HG03521 (cell line): ENCODE measurements at regions not wholly inside any gene's neighbourhood (a gene's known extent, or its start where the extent isn't known, plus 50 kb on each side); places are given as distances from the start of the nearest gene placed in this dataset.
"Not testable (repeated sequence)": the region's sequence is repeated elsewhere in the genome, so short reads cannot be mapped to it uniquely, and the experiment has no call there.

Source experiments
- ATAC-seq: cut with Tn5 transposase; IDR thresholded peaks from one replicate; pipeline ENCODE4 v1.9.1; 2021; ENCODE audit warnings: mild to moderate bottlenecking, moderate library complexity; ENCODE audit not compliant: unreplicated experiment

DNA sequence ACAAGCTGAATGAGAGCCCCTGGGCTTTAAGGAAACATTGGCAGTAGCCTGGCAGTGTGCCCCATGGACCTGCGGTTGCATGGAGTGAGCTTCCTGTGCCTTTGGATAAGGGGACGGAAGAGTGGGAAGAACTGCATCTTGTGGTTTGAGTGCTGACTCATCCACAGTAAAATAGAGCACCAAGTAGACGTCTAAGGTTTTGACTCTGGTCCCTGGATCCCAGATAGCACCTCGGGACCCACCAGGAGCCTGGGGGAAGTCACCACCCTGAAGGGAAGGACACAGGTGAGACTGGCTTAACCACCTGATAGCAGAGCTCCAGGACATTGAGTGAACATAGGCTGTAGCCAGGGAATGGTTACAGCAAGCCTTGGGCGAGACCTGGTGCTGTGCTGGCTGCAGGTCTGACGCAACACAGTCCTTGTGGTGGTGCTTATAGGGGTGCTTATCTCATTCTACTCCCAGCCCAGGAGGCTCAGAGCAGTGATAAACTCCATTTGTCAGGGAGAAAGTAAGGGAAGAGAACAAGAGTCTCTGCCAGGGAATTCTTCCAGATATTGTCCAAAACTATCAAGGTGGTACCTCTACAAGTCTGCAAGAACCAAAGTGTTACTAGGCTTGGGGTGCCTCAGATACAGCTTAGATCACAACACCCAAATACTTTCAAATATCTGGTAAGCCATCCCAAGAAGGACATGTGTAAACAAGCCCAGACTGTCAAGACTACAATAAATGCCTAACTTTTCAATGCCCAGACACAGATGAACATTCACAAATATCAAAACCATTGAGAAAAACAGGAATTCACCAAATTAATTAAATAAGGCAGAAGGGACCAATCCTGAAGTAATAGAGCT is 123.6 kb upstream of the TET2 start:
- ATAC-seq = no peak

DNA sequence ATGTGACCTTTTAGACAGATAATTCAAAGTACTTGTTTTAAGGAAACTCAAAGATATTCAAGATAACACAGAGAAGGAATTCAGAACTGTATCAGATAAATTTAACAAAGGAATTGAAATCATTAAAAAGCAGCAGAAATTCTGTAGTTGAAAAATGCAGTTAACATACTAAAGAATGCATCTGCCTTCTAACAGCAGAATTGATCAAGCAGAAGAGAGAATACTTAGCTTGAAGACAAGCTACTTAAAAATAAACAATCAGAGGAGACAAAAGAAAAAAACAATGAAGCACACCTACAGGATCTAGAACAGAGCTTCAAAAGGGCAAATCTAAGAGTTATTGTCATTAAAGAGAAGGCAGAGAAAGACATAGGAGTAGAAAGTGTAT is 123.0 kb upstream of the TET2 start:
- no peak for ATAC-seq

DNA sequence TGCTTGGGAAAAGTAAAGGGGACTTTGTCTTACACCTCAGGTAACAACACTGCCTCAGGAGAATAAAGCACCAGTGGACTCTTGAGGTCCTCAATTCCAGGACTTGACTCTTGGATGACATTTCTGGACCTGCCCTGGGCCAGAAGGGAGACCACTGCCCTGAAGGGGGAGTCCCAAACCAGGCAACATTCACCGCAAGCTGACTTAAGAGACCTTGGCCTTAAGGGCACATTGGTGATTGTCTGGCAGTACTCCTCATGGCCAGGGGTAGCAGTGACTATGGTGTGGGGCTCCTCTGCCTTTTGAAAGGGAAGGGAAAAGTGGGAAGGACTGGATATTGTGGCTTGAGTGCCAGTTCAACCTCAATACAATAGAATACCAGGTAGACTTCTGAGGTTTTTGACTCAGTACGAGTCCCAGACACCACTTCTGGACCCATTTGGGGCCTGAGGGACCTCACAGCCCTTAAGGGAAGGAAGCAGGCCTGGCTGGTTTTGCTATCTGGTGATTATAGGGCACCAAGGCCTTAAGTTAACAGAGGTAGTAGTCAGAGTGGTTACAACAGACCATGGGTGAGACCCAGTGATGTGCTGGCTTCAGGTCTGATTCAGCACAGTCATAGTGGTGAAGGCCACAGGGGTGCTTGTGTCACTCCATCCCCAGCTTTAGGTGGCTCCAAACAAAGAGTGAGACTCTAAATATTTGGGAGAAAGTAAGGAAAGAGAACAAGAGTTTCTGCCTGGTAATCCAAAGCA is 121.2 kb upstream of the TET2 start:
- no peak for ATAC-seq

DNA sequence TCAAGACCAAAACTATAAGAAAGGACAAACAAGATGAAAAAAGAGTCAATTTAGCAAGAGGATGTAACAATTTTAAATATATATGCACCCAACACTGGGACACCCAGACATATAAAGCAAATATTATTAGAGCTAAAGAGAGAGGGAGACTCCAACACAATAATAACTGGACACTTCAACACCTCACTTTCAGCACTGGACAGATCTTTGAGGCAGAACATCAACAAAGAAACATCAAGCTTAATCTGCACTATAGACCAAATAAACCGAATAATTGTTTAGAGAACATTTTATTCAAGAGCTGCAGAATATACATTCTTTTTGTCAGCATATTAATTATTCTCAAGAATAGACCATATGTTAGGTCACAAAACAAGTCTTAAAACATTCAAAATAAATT is 109.7 kb upstream of the TET2 start:
- no peak for ATAC-seq

DNA sequence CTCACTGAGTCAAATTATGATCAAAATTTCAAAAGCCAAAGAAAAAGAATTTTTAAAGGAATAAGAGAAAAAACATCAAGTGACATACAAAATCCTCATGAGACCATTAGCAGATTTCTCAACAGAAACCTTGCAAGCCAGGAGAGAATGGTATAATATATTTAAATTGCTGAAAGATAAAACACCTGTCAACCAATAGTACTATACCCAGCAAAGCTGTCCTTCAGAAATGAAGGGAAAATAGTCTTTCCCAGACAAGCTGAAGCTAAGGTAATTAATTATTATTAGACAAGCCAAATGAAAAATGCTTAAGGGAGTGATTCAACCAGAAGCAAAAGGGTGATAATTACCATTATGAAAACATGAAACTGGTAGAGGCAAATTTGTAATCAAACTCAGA is 104.2 kb upstream of the TET2 start:
- ATAC-seq = no peak

DNA sequence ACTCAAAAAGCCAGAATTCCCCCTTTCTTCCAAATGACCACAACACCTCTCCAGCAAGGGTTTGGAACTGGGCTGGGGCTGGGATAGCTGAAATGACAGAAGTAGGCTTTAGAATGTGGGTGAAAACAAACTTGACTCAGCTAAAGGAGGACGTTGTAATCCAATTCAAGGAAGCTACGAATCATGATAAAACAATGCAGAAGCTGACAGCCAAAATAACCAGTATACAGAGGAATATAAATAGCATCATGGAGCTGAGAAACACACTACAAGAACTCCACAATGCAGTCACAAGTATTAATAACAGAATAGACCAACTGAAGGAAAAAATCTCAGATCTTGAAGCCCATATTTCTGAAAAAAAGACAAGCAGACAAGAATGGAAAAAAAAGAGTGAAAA is 95.8 kb upstream of the TET2 start:
- ATAC-seq = no peak

DNA sequence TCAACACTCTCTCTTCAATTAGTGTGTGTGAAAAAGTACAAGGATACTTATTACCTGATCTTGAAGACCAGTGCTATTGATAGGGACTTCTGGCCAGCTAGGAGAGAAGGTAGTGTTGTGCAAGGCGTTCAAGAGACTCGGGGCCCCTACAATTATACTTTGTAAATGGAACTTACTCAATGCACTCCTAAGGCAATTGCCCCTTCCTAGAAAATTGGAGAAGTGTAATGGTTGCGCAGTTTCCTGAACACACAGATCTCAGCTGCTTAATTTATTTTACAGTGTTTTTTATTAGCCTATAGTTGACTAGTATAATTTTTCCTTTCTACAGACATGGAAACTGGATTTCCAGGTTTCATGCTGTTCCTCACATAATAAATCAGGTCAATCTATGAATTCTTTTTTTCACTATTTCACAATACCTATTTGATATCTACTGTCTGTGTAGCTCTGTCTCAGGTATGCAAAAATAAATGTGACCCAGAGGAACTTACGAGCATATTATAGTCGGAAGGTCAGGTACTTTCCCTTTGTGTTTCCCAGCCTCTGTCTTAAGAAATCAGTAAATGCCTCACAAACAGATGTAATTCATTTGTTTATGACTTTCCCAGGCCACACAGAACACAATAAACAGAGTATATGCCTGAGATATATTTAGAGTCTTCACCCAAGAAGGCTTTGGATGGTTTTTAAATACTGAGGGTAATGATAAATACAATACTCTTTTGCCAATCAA is 89.1 kb upstream of the TET2 start:
- ATAC-seq = no peak

DNA sequence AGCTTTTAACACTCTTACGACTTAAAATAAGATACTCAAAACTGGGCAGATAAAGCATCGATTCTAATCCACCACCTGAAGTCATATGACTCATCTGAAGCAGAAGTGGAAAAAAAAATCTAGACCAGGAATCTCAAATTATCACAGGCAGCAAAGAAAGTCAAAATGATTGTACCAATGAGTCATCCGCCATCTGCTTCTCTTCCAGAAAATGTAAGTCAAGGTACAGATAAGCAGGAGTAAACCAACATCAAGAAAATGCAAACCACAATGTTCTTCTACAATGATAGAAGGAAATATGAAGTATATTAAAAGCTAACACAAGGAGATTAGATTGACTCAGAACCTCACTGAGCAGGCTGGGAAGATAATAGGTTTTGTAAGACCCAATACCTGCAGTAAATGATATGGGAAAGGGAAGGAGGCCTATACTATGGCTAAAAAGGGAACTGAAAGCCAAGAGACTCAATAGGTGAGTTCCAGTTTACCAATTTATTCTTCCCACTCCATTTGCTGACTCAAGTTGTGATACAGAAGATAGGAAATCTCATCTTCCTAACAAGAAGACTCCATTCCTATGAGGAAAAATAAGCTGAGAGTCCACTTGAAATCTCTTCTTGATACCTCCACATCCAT is 88.4 kb upstream of the TET2 start:
- ATAC-seq = no peak

DNA sequence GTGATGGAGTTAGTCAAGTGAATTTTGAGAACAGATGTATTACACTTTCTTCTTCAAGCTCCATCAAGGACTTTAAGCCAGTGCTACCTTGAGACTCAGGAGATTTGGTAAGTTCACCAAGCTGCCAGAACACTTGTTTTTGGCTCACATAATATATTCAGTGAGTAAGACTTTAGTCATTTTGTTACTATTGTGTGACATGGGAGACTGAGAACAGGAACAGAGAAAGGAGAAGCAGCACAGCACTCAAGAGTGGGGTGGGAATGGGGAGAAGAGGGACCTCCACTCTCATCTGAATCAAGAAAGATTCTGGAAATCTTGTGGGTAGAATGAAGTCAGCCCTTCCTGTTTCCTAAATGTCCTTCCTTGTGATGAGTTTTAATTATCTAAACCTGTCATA is 87.3 kb upstream of the TET2 start:
- ATAC-seq = no peak

DNA sequence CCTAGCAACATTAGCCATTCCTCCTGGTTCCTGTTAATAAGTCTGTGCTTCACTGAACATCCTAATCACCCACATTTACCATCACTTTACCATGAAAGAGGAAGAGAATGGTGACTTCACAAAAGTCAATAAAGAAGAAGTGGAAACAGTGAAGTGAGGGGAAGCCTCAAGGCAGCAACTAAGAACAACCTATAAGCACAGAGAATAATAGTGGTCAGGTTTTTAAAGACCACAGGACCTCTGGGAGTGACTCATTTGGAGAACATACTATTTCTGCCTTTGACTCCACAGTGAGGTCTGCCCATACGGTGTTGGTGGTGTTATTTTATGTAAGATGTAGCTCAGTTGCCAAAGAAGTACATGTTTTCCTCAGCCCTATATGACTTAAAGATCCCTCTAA is 86.0 kb upstream of the TET2 start:
- peak; percentile 93 for ATAC-seq

DNA sequence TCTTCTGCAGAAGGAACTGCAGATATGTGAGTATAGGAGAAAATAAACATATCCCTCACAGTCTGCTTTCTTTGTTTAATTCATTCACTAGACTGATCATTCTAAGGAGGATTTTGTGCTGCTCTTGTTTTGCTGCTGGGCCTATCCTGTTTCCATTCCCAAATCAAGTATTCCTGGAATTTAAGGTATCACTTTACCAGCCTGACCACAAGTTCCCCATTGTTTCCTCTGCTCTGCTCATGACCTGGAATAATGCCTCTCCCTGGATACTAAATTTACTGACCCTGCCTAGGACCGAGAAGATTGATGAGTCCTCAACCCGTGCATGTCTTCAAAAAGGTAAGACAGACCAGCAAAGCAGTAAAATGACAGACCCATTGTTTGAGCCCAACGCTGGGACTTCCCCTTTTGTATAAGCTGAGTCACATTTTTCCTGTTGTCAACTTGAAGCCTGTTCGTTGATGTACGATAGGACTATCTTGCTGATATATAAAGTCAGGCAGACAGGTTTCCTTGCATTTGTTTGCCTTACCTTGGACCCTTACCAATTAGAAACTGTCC is 85.5 kb upstream of the TET2 start:
- ATAC-seq = peak; percentile 26

DNA sequence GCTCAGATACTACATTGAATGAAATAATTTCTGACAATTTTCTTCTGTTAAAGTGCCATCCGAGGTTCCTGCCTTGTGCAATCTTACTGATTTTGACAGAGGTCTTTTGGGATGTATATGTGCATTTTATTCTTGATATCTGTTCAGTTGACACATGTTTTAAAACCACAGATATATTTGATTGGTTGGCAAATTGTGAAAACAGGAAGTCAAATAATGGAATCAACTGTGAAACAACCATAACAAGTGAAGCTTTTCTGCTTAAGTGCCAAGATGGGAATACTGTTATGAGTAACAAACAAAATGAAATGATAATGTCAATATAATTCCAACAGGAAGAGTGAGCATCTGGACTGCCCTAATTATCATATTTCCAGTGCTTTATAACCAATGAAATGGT is 84.9 kb upstream of the TET2 start:
- no peak for ATAC-seq

DNA sequence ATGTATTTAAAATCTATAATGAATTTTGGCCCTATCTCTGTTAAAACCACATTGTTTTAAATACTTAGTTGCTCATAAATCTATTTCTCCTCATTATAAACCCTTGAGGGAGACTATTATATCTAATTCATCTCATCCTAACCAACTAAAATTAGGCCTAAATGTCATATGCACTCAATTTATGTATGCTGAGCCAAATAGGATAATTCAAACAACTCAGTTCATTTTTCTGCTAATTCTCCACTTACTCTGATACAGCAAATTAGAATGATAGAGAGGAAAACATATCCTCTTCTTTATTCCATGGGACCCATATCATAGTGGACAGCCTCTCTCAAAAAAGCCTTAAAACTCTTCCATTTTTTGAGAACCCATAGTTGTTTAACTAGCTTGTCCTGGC is 80.3 kb upstream of the TET2 start:
- no peak for ATAC-seq

DNA sequence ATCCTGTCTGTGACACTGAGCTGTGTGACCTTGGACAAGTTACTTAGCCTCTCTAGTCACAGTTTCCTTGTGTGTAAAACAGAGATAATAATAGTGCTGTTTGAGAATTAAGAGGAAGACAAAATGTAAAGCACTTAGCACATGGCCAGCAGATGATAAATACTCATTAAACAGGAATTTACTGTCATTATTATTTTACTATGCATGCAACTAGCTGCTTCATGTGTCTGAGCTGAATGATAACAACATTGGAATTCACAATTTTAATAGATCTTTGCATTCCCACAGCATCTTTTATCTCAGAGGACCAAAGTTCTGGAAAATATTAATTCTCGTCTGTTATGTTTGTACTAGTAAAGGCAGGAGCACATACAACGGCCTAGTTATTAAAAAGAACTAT is 79.2 kb upstream of the TET2 start:
- no peak for ATAC-seq

DNA sequence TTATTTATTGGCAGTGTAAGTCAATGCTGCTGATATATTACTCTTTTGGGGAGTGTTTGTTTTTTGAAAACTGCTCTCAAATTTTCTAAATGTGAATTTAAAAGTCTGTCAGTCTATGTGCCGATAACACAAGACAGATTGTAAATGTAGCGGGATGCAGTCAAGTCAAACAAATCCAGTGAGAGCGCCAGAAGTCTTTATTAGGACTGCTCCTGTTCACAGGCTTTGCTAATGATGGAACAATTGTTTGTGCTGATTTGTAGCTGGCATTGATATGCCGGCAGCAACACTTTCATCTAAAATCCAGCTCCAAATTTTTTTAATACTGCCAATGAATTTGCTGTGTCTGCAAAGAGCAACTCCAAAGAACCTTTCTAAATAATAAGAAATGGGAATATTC is 78.7 kb upstream of the TET2 start:
- ATAC-seq = no peak

DNA sequence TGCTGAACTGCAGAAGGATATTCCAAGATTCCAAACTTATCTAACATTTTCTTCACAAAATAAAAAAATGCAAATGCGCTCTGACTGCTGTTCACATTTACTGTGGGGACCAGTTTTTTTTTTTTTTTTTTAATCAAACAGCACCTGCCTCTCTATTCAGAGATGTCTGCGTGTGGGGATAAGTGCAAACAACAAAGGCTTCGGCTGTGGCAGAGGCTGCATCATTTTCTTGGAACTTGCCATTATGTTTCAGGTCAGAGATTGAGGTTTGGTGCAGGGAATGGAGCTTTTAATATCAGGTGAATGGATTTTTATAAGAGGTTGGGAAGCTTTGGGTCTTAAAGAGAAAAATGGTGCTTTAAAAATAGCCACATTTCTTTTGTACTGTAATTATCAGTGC is 78.2 kb upstream of the TET2 start:
- ATAC-seq = no peak

DNA sequence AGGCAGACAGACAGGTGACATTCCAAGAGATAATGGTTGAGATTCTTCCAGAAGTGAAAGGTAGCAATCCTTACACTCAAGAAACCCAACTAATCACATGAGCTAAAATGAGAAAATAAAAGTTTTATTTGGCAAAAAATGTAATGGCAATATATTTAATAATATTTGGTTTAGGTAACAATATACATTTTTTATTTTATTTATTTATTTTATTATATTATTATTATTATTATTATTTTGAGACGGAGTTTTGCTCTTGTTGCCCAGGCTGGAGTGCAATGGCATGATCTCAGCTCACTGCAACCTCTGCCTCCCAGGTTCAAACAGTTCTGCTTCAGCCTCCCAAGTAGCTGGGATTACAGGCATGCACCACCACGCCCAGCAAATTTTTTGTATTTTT is 74.6 kb upstream of the TET2 start:
- ATAC-seq = not testable (repeated sequence)

DNA sequence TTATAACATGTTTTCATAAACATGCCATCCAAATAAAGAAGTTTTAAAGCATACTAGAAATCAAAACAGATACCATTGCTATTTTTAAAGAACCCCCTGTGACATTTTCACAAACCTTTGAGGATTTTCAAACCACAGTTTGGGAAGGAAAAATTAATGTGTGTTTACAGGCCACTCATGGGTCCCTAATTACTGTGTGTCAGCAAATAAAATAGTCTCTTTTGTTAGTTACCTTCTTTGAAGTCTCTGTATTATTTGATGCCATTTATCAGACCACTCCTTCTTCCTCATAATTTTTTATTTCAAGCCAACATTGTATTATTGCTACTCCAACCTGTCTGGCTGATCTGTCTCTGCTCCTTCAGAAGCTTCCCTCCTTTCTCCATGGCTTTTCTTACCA is 72.6 kb upstream of the TET2 start:
- ATAC-seq = no peak

DNA sequence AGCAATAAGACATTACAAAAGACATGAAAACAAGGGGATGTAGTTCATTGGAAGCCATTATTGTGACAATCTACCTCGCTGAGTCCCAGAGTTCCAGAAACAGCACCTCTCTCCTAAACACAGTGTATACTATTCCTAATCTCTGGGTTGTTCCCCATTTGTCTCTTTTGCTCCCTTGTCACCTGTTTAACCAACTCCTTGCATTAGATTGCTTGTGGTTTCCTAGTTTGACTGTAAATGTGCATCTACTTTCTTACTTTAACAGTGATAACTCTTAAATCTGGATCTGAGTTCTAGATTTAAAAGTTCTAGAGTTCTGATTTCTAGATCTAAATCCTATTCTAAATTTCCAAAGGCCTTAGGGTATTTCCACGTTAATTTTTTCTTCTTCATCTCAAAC is 71.6 kb upstream of the TET2 start:
- no peak for ATAC-seq

DNA sequence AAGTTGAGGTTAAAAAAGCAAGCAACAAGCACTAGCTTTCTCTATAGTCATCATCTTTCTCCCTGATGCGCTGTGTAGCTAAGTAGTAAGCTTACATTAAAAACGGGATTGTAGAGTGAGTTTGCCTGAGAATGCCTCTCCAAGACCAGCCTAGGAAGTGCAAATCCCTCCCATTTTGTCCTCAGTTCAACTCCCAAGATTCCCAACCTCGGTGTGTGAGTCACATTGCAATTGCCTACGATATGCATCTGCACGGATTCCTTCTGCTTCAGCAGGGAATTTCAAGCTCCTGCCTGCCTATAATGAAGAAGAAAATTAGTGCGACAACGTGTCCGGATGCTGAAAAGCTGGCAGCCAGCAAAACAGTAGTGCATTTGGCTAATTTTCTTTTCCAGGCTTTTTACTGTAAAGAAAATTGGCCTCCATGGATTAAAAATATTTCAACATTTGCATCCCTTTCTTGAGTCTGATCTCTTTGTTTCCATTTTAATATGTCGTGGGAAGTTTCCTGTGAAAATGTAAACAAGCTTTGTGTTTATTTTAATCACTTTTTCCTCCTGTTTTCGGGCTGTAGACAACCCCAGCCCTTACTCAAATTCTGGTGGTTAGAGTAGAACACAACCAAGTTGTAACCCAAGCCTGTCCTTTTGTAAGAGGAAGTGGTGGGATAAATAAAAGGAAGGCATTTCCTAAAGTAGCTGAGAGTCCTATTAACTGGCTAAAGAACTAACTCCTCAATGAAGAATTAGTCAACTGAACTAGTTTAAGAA is 58.4 kb upstream of the TET2 start:
- ATAC-seq = no peak
